ENCODE measurements at regions not wholly inside any gene's neighbourhood (a gene's known extent, or its start where the extent isn't known, plus 50 kb on each side); places are given as distances from the start of the nearest gene placed in this dataset.

DNA sequence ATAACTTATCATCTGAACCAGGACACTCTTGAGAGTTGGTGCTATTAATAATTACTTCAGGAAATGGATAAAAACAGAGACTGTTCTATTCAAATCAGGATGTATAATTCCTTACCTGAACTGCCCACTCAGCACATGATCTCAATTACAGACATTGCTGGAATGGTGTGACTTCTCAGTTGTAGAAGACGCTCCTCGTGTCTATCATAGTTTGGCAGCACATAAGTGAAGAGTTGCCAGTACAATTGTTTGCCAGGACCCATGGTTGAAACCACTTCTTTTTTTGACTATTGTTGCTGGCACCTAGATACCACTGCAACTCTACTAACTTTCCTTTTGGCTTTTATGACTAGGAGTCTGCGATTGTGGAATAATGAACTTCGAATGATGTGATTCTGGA lies 105.4 kb downstream of the ZNF365 start:
- Histone ChIP-seq H3K9me3 (ENCODE audit: control insufficient read depth, low read depth, low read length) (no peaks in the 10 kb centered on the region), H3K27ac (ENCODE audit: control insufficient read depth, insufficient read depth, low read length) (no peak overlapping the region), H3K36me3 (ENCODE audit: control insufficient read depth in 2 of 2, extremely low read depth in 1 of 2, insufficient read depth in 2 of 2, low read length in 2 of 2) (no peaks in the 10 kb centered on the region), H3K9me1 (ENCODE audit: control insufficient read depth, extremely low read depth, insufficient read depth, low read length) (no peaks in the 10 kb centered on the region), H3K4me3 (ENCODE audit: control insufficient read depth in 2 of 3, extremely low read depth in 1 of 3, insufficient read depth in 2 of 3, low read depth in 1 of 3, low read length in 3 of 3) (no peak overlapping the region), H3K27me3 (ENCODE audit: control insufficient read depth, extremely low read depth, insufficient read depth, low read length) (no peaks in the 10 kb centered on the region), H2AFZ (ENCODE audit: control insufficient read depth, low read length) (no peak overlapping the region), H3K9ac (ENCODE audit: control insufficient read depth, extremely low read depth, insufficient read depth, low read length) (no peak overlapping the region), H3K79me2 (ENCODE audit: control insufficient read depth, insufficient read depth, low read length) (no peaks in the 10 kb centered on the region), H4K20me1 (ENCODE audit: control insufficient read depth, extremely low read depth, insufficient read depth, low read length) (no peaks in the 10 kb centered on the region), H3K4me1 (ENCODE audit: control insufficient read depth, extremely low read depth, insufficient read depth, low read length) (no peaks in the 10 kb centered on the region), H3K4me2 (ENCODE audit: control insufficient read depth, extremely low read depth, insufficient read depth, low read depth, low read length) (no peak overlapping the region)
- TF ChIP-seq, protein P1, sequence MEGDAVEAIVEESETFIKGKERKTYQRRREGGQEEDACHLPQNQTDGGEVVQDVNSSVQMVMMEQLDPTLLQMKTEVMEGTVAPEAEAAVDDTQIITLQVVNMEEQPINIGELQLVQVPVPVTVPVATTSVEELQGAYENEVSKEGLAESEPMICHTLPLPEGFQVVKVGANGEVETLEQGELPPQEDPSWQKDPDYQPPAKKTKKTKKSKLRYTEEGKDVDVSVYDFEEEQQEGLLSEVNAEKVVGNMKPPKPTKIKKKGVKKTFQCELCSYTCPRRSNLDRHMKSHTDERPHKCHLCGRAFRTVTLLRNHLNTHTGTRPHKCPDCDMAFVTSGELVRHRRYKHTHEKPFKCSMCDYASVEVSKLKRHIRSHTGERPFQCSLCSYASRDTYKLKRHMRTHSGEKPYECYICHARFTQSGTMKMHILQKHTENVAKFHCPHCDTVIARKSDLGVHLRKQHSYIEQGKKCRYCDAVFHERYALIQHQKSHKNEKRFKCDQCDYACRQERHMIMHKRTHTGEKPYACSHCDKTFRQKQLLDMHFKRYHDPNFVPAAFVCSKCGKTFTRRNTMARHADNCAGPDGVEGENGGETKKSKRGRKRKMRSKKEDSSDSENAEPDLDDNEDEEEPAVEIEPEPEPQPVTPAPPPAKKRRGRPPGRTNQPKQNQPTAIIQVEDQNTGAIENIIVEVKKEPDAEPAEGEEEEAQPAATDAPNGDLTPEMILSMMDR (optimal IDR thresholded peaks at IDR 0.05 in 1 of 3, IDR thresholded peaks at IDR 0.05 in 1 of 3, conservative IDR thresholded peaks at IDR 0.05 in 1 of 3; ENCODE audit: extremely low read depth in 1 of 3, insufficient read depth in 2 of 3, low read length in 3 of 3): no peak
- TF ChIP-seq EZH2 (IDR thresholded peaks at IDR 0.05; ENCODE audit: low read length): no peak
- FAIRE-seq (no peak), DNase-seq (ENCODE audit: low read depth, low spot score) (no peak)
- dilution Hi-C loops (cut with MboI; ENCODE audit: extremely low pct_ligation_motif_present, low sequenced_read_pairs): no loop called here

DNA sequence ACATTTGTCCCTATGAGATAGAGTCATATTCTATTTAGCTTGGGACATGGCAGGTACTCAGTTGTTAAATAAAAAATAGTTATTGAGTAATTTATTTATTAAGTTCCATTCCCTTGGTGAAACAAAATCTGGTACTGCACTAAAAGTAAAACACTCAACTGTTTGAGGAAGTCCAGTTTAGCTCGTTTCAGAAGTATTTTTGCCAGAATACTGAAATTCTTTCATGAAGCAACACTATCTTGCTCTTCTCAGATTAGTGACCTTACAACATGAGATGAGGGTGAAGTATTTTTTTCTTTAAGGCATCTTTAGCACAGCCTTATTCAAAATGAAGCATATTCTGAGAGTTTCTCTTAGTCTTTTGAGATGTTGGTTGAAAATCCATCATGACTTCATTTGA lies 106.0 kb downstream of the ZNF365 start:
- DNase-seq (ENCODE audit: low read depth, low spot score) (no peak), FAIRE-seq (no peak)
- Histone ChIP-seq H3K27ac (ENCODE audit: control insufficient read depth, insufficient read depth, low read length) (no peak overlapping the region), H3K9me1 (ENCODE audit: control insufficient read depth, extremely low read depth, insufficient read depth, low read length) (no peaks in the 10 kb centered on the region), H3K79me2 (ENCODE audit: control insufficient read depth, insufficient read depth, low read length) (no peaks in the 10 kb centered on the region), H3K36me3 (ENCODE audit: control insufficient read depth in 2 of 2, extremely low read depth in 1 of 2, insufficient read depth in 2 of 2, low read length in 2 of 2) (no peaks in the 10 kb centered on the region), H3K4me3 (ENCODE audit: control insufficient read depth in 2 of 3, extremely low read depth in 1 of 3, insufficient read depth in 2 of 3, low read depth in 1 of 3, low read length in 3 of 3) (no peak overlapping the region), H3K27me3 (ENCODE audit: control insufficient read depth, extremely low read depth, insufficient read depth, low read length) (no peaks in the 10 kb centered on the region), H3K9me3 (ENCODE audit: control insufficient read depth, low read depth, low read length) (no peaks in the 10 kb centered on the region), H3K9ac (ENCODE audit: control insufficient read depth, extremely low read depth, insufficient read depth, low read length) (no peak overlapping the region), H4K20me1 (ENCODE audit: control insufficient read depth, extremely low read depth, insufficient read depth, low read length) (no peaks in the 10 kb centered on the region), H3K4me2 (ENCODE audit: control insufficient read depth, extremely low read depth, insufficient read depth, low read depth, low read length) (no peak overlapping the region), H3K4me1 (ENCODE audit: control insufficient read depth, extremely low read depth, insufficient read depth, low read length) (no peaks in the 10 kb centered on the region), H2AFZ (ENCODE audit: control insufficient read depth, low read length) (no peak overlapping the region)
- dilution Hi-C loops (cut with MboI; ENCODE audit: extremely low pct_ligation_motif_present, low sequenced_read_pairs): no loop called here
- TF ChIP-seq EZH2 (IDR thresholded peaks at IDR 0.05; ENCODE audit: low read length): no peak
- TF ChIP-seq, protein P1 (optimal IDR thresholded peaks at IDR 0.05 in 1 of 3, IDR thresholded peaks at IDR 0.05 in 1 of 3, conservative IDR thresholded peaks at IDR 0.05 in 1 of 3; ENCODE audit: extremely low read depth in 1 of 3, insufficient read depth in 2 of 3, low read length in 3 of 3): no peak
